CD14-positive monocyte (primary cell): ENCODE measurements at regions not wholly inside any gene's neighbourhood (a gene's known extent, or its start where the extent isn't known, plus 50 kb on each side); places are given as distances from the start of the nearest gene placed in this dataset.

Experiments used
- DNase-seq, 3 donors: peaks; one replicate each; pipeline ENCODE4 v3.0.0-alpha.2; 2011 to 2022
- H2AFZ ChIP-seq: 2 replicates; pipeline ENCODE4 v1.6.0; 2012; ENCODE audit warnings: mild to moderate bottlenecking, low read depth, low read length, inconsistent platforms; ENCODE audit not compliant: insufficient read depth, poor library complexity, severe bottlenecking
- H3K27ac ChIP-seq, 2 donors: 1 replicate in 1 of 2; 2 replicates in 1 of 2; pipeline ENCODE4 v1.5.1; 2012 to 2013; ENCODE audit warnings: low read length in 2 of 2, control low read depth in 1 of 2, inconsistent platforms in 1 of 2, low read depth in 1 of 2, mild to moderate bottlenecking in 1 of 2
- H3K27me3 ChIP-seq, 2 donors: one replicate each; pipeline versions ENCODE4 v1.6.0 to v1.6.1; 2011 to 2013; ENCODE audit warnings: low read length in 2 of 2; ENCODE audit not compliant: control insufficient read depth in 2 of 2, insufficient read depth in 2 of 2
- H3K36me3 ChIP-seq, 2 donors: replicated peaks in 1 of 2; 1 replicate in 1 of 2; 2 replicates in 1 of 2; pipeline versions ENCODE4 v1.5.1 to v1.6.1; 2012 to 2013; ENCODE audit warnings: low read length in 2 of 2, control low read depth in 1 of 2, inconsistent platforms in 1 of 2, mild to moderate bottlenecking in 1 of 2; ENCODE audit not compliant: insufficient read depth in 2 of 2, control insufficient read depth in 1 of 2
- H3K4me1 ChIP-seq, 2 donors: 1 replicate in 1 of 2; 2 replicates in 1 of 2; pipeline versions ENCODE4 v1.5.1 to v1.6.1; 2012 to 2013; ENCODE audit warnings: low read length in 2 of 2, control low read depth in 1 of 2, inconsistent platforms in 1 of 2, mild to moderate bottlenecking in 1 of 2, moderate library complexity in 1 of 2; ENCODE audit not compliant: insufficient read depth in 2 of 2, control insufficient read depth in 1 of 2
- H3K4me2 ChIP-seq: replicated peaks from 2 replicates; pipeline ENCODE3; 2012; ENCODE audit warnings: low read length, moderate library complexity, mild to moderate bottlenecking; ENCODE audit not compliant: poor library complexity, severe bottlenecking; ENCODE audit errors: extremely low read depth
- H3K4me3 ChIP-seq, 3 experiments: fragments of 200-600 bp in 1 of 3; sonication (generic) in 1 of 3; replicated peaks in 1 of 3; 1 replicate in 2 of 3; 2 replicates in 1 of 3; pipeline ENCODE4 v1.5.1; 2011 to 2013; ENCODE audit warnings: low read length in 3 of 3, mild to moderate bottlenecking in 3 of 3, control low read depth in 2 of 3, low read depth in 2 of 3, inconsistent platforms in 1 of 3, moderate library complexity in 1 of 3
- H3K79me2 ChIP-seq: 2 replicates; pipeline ENCODE4 v1.6.0; 2012; ENCODE audit warnings: mild to moderate bottlenecking, control low read depth, inconsistent platforms, low read length, moderate library complexity; ENCODE audit not compliant: insufficient read depth
- H3K9ac ChIP-seq: 2 replicates; pipeline ENCODE4 v1.6.0; 2017; ENCODE audit warnings: low read length, mild to moderate bottlenecking; ENCODE audit not compliant: insufficient read depth, poor library complexity, severe bottlenecking
- H3K9me3 ChIP-seq, 2 donors: replicated peaks in 1 of 2; 1 replicate in 1 of 2; 2 replicates in 1 of 2; pipeline versions ENCODE4 v1.5.1 to v1.6.1; 2012 to 2013; ENCODE audit warnings: low read length in 2 of 2, control low read depth in 1 of 2; ENCODE audit not compliant: control insufficient read depth in 1 of 2, insufficient read depth in 1 of 2
- H4K20me1 ChIP-seq: 2 replicates; pipeline ENCODE4 v1.6.0; 2012; ENCODE audit warnings: mild to moderate bottlenecking, low read length, control low read depth, moderate library complexity; ENCODE audit not compliant: insufficient read depth
- H3K27ac Mint-ChIP-seq, 7 donors: one replicate each; pipeline ENCODE4 v1.8.0; 2020; ENCODE audit warnings: mild to moderate bottlenecking in 7 of 7, mixed read lengths in 7 of 7, moderate library complexity in 6 of 7, inconsistent platforms in 2 of 7
- H3K27me3 Mint-ChIP-seq, 3 donors: one replicate each; pipeline ENCODE4 v1.8.0; 2021 to 2022; ENCODE audit warnings: low read depth in 3 of 3, mild to moderate bottlenecking in 3 of 3, mixed read lengths in 3 of 3, moderate library complexity in 3 of 3, inconsistent platforms in 1 of 3
- H3K36me3 Mint-ChIP-seq, 2 donors: one replicate each; pipeline ENCODE4 v1.8.0; 2020; ENCODE audit warnings: mixed read lengths in 2 of 2, inconsistent platforms in 1 of 2, mild to moderate bottlenecking in 1 of 2
- H3K4me1 Mint-ChIP-seq: one replicate; pipeline ENCODE4 v1.8.0; 2020; ENCODE audit warnings: mild to moderate bottlenecking, mixed read lengths
- H3K4me3 Mint-ChIP-seq, 2 donors: one replicate each; pipeline ENCODE4 v1.8.0; 2020; ENCODE audit warnings: mild to moderate bottlenecking in 2 of 2, mixed read lengths in 2 of 2, moderate library complexity in 1 of 2
- H3K9me3 Mint-ChIP-seq, 7 donors: one replicate each; pipeline ENCODE4 v1.8.0; 2020 to 2022; ENCODE audit warnings: mixed read lengths in 7 of 7, mild to moderate bottlenecking in 6 of 7, moderate library complexity in 6 of 7, inconsistent platforms in 2 of 7
- CTCF ChIP-seq: fragments of 200-600 bp; IDR thresholded peaks from one replicate; pipeline ENCODE4 v1.8.0; 2022; ENCODE audit warnings: antibody characterized with exemption, mild to moderate bottlenecking
- WGBS: methylation state at CpG from one replicate; pipeline ENCODE4 v1.1.5; 2013; ENCODE audit warnings: missing lambda C conversion rate; ENCODE audit not compliant: insufficient coverage; 5-methylcytosine and 5-hydroxymethylcytosine counted together
- intact Hi-C, 2 donors: fragments of 100-400 bp; cut with micrococcal nuclease; formaldehyde crosslinking; loops; one replicate each; pipeline versions ENCODE4 v1.15.0 to v1.15.1; 2023

GRCh38 chr2:120929829-120930228 lies 194.2 kb downstream of the GLI2 start:
- TF ChIP-seq CTCF: no peak
- Mint-ChIP-seq H3K4me3 (no peak overlapping the region), H3K4me1 (no peaks in the 10 kb centered on the region), H3K27me3 (peaks cover 2 to 7% (median 3%) of the 10 kb centered on the region in 3 donors), H3K36me3 (no peaks in the 10 kb centered on the region), H3K9me3 (peaks cover 0 to 6% (median 3%) of the 10 kb centered on the region in 7 donors), H3K27ac (no peak overlapping the region)
- Histone ChIP-seq H4K20me1 (no peaks in the 10 kb centered on the region), H3K36me3 (no peaks in the 10 kb centered on the region), H3K4me2 (no peak overlapping the region), H3K27ac (no peak overlapping the region), H3K79me2 (no peaks in the 10 kb centered on the region), H3K9ac (no peak overlapping the region), H3K4me1 (no peaks in the 10 kb centered on the region), H3K9me3 (no peaks in the 10 kb centered on the region), H2AFZ (no peak overlapping the region), H3K27me3 (no peaks in the 10 kb centered on the region), H3K4me3 (no peak overlapping the region)
- intact Hi-C loops: no loop called here
- no peak for DNase-seq
- whole genome bisulfite sequencing: 100% methylated on average over 2 of the region's 2 CpGs

- intact Hi-C loops: no loop called here
- TF ChIP-seq CTCF: no peak
These were observed 194.6 kb downstream of the GLI2 start for GRCh38 chr2:120930236-120930635.

More at GRCh38 chr2:120930236-120930635, 194.6 kb downstream of the GLI2 start:
- no peak overlapping the region for H3K9ac ChIP-seq
- Mint-ChIP-seq H3K9me3 (peaks cover 0 to 6% (median 3%) of the 10 kb centered on the region in 7 donors), H3K4me3 (no peak overlapping the region), H3K4me1 (no peaks in the 10 kb centered on the region), H3K27me3 (peaks cover 2 to 7% (median 3%) of the 10 kb centered on the region in 3 donors), H3K36me3 (no peaks in the 10 kb centered on the region), H3K27ac (no peak overlapping the region)
- no peak overlapping the region for H3K4me2 ChIP-seq
- no peak overlapping the region for H3K27ac ChIP-seq
- no peak for DNase-seq
- no peaks in the 10 kb centered on the region for H3K27me3 ChIP-seq
- H3K4me1 ChIP-seq: no peaks in the 10 kb centered on the region
- no peaks in the 10 kb centered on the region for H3K9me3 ChIP-seq
- no peak overlapping the region for H2AFZ ChIP-seq
- no peak overlapping the region for H3K4me3 ChIP-seq
- no peaks in the 10 kb centered on the region for H3K79me2 ChIP-seq
- no peaks in the 10 kb centered on the region for H4K20me1 ChIP-seq
- 95% methylated on average over 10 of the region's 10 CpGs for WGBS
- no peaks in the 10 kb centered on the region for H3K36me3 ChIP-seq
